ENCODE measurements at regions not wholly inside any gene's neighbourhood (a gene's known extent, or its start where the extent isn't known, plus 50 kb on each side); places are given as distances from the start of the nearest gene placed in this dataset.

DNA sequence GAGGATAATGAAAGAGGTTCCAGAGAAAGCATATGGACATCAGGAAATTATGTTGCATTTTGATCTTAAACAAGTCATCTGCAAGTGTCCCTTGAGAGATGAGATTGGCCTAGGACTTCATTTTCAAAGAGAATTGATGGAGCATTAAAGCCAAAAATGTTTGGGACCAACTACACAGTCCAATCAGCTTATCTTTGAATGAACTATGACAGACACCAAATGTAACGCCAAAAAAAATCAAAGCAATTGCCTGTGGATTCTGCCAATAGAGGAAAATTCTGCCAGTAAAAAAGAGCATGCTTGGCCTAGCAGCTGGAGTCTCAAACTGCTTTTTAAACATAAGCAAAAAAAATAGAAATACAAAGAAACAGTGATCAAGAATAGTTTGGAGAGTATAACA, 594.5 kb upstream of the CHAC2 start:
- TF ChIP-seq, protein P1, sequence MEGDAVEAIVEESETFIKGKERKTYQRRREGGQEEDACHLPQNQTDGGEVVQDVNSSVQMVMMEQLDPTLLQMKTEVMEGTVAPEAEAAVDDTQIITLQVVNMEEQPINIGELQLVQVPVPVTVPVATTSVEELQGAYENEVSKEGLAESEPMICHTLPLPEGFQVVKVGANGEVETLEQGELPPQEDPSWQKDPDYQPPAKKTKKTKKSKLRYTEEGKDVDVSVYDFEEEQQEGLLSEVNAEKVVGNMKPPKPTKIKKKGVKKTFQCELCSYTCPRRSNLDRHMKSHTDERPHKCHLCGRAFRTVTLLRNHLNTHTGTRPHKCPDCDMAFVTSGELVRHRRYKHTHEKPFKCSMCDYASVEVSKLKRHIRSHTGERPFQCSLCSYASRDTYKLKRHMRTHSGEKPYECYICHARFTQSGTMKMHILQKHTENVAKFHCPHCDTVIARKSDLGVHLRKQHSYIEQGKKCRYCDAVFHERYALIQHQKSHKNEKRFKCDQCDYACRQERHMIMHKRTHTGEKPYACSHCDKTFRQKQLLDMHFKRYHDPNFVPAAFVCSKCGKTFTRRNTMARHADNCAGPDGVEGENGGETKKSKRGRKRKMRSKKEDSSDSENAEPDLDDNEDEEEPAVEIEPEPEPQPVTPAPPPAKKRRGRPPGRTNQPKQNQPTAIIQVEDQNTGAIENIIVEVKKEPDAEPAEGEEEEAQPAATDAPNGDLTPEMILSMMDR (optimal IDR thresholded peaks at IDR 0.05 in 1 of 3, IDR thresholded peaks at IDR 0.05 in 1 of 3, conservative IDR thresholded peaks at IDR 0.05 in 1 of 3; ENCODE audit: extremely low read depth in 1 of 3, insufficient read depth in 2 of 3, low read length in 3 of 3) = no peak
- TF ChIP-seq EZH2 (IDR thresholded peaks at IDR 0.05; ENCODE audit: low read length) = no peak
